Activated CD4-positive, alpha-beta T cell treated with anti-CD3 and anti-CD28 coated beads, Interleukin-2, Interleukin-4, amounts not matched to agents 100 ng/mL and 50 ng/mL, durations not matched to agents 16 hours and 8 hours (primary cell): ENCODE measurements at regions not wholly inside any gene's neighbourhood (a gene's known extent, or its start where the extent isn't known, plus 50 kb on each side); places are given as distances from the start of the nearest gene placed in this dataset.
"Not testable (repeated sequence)": the region's sequence is repeated elsewhere in the genome, so short reads cannot be mapped to it uniquely, and the experiment has no call there.

ENCODE experiments used
- DNase-seq: peaks from one replicate; pipeline ENCODE4 v3.0.0-alpha.2; 2020; ENCODE audit warnings: low spot score

DNA sequence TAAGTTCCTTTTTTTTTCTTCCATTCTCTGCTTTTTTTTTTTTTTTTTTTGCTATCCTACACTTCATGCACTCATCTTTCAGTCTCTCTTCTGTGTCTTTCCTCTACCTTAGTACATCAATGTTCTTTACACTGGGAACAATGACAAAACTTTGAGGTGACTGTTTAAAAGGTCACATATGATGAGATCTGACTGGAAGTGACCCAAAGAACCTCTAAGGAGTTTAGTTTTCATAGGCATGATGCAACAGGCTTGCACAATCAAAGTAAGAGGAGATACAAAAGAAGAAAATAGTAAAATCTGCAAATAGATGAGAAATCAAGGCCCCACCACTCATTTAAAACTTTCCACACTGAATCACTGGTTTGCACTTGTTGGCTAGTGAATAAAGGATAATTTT is 840.8 kb downstream of the TBC1D32 start:
- DNase-seq, result no peak

DNA sequence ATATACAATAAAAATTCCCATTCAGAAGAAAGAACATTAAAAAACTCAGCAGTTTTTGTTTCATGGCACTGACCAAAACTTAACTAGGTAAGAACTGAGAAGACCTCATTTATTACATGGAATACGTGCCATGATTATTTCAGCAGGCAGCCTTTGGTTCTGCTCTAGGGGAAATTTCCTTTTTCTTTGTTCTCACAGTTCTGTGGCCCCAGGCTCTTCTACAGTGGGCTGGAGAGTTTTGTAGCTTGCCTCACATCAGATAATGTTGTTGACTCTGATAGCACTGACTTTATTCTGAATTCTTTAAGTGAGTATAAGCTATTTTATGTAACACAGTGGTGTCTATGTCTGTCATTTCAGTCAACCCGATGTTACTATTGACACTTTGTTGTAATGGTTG is 844.3 kb downstream of the TBC1D32 start:
- no peak for DNase-seq

DNA sequence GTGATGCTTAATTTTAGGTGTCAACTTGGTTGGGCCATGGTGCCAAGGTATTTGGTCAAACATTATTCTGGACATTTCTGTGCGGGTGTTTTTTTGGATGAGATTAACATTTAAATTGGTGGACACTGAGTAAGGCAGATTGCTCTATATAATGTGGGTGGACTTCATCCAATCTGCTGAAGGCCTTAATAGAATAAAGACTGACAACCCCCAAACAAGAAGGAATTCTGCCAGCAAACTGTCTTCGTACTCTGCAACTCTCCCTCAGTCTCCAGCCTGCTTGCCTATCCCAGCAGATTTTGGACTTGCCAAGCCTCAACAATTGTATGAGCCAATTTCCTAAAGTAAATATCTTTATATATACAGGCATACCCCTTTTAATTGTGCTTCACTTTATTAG is 850.1 kb downstream of the TBC1D32 start:
- DNase-seq, result no peak

DNA sequence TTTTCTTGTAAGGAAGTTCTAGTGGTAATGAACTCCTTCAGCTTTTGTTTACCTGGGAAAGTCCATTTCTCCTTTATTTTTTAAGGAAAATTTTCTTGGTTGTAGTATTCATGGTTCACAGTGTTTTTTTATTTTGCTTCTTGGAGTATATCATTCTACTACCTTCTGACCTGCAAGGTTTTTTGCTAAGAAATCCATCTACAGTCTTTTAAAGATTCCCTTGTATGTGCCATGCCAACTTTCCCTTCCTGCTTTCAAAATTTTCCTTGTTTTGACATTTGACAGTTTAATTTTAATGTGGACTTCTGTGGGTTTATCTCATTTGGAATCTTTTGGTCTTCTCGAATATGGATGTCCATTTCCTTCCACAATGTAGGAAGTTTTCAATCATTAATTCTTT is 855.6 kb downstream of the TBC1D32 start:
- no peak for DNase-seq

DNA sequence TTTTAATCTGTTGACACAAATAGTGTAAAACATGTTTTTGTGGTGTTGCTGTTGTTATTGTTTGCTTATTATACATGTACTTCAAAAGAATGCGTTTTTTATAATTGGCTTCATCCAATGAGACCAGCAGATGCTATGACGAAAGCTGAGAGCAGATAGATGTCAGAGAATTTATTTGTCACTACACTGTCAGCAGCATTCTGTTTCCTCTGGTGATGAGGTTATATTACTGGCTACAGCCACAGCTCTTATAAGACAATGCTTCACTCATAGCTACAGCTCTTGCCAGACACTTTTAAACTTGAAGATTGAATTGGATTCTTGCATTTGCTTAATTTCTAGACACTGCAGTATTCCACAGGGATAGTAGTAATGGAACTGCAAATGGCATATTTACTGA is 860.5 kb downstream of the TBC1D32 start:
- no peak for DNase-seq

DNA sequence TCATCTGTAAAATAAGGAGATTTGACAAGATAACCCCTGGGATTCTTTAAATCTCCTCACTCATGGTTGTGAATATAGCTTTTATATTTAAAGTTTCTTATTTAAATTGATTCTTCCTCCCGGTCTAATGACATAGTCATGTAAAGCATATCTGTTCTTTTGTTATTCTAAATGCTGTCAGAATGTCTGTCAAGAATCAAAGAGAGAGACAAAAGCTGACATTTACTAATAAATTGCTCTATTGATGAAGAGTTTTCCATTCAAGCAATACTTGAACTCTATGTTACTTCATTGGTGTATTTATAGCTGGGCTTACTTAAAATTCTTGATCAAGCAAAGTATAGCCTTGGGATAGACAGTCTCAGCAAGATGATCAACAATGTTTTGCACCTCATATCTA is 865.8 kb downstream of the TBC1D32 start:
- no peak for DNase-seq

DNA sequence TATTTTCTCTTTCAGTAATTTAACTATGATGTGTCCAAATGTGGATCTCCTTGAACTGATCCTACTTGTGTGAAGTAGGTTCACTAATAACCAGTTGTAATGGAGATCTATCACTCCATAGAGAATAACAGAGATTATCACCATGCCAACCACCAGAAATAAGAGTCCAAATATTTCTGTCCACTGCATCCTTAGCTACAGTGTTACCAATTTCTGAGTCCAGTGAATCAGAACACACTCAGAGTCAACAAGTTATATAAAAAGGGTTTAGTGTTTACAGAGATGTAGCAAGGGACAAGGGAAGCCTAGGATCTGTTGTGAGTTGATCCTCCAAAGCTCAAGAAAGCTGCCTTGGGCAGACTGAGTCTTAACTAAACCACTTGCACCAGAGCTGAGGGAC is 882.8 kb downstream of the TBC1D32 start:
- no peak for DNase-seq

DNA sequence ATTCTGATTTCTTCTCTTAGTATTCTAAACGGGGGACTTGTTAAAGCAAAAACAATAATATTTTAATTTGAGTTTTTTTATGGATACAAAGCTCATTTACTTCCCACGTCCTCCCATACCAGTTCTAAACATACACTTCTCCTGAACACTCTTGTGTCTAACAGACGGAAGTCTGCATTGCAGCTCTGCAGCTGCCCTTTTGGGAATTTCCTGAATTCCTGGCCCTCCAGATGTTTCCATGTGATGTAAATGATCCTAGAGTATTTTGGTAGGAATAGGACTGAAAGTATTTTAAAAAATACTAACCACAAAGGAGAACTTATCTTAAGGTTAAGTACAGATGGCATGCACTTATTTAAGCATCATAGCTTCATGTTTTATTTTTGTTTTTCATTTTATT is 886.7 kb downstream of the TBC1D32 start:
- no peak for DNase-seq

DNA sequence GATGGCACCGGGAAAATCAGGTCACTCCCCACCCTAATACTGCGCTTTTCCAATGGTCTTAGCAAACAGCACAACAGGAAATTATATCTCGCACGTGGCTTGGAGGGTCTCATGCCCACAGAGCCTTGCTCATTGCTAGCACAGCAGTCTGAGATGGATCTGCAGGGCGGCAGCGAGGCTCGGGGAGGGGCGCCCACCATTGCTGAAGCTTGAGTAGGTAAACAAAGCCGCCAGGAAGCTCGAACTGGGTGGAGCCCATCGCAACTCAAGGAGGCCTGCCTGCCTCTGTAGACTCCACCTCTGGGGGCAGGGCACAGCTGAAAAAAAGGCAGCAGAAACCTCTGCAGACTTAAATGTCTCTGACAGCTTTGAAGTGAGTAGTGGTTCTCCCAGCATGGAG is 901.4 kb downstream of the TBC1D32 start:
- DNase-seq, result not testable (repeated sequence)

DNA sequence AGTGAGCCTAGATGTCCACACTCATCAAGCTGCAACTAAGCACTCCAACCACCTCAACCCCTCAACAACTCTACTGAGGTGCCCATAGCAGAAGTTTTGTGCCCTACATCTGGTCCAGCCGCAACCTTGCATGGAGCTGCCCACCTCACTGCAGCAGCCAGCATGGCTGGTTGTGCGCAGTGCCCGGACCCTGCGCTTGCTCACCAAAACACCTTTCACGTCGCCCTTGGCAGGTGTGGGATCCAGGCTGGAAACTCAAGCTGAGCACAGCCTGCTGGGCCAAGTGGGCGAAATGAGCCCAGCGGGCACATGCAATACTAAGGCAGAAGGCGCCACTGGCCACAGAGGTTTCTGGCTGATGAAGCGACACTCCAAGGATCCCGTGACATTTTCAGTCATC is 902.4 kb downstream of the TBC1D32 start:
- no peak for DNase-seq

DNA sequence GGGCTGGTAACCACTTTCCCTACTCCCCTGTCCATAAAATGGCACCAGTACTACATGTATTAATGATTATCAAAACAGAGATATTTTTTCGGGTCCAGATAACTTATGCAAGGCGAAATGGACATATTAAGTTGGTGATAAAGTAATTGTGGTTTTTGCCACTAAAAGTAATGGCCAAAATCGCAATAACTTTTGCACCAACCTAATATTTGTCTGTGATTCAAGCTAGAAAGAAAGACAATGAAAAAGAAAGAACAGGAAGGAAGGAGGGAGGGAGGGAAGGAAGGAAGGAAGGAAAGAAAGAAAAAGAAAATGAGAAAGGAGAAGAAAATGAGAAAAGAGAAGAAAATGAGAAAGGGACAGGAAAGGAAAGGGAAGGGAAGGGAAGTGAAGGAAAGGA is 922.9 kb downstream of the TBC1D32 start:
- DNase-seq, result no peak

DNA sequence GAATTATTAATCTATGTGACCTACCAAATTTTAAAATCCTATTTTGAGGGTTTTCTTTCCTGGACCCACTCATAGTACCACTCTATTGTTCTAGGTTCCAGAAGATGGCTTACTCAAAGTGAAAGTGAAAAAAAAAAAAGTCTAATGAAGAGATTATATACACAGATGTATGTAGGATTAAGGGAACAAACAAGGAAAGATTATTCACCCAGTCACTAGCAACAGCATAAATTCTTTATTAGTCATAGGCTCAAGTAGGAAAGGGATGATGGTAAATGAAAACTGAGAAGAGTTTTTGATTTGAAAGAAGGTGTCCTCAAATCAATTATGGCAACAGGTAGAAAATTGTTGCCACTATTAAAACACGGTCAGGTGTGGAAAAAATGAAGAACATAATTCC is 923.7 kb downstream of the TBC1D32 start:
- DNase-seq, result no peak

DNA sequence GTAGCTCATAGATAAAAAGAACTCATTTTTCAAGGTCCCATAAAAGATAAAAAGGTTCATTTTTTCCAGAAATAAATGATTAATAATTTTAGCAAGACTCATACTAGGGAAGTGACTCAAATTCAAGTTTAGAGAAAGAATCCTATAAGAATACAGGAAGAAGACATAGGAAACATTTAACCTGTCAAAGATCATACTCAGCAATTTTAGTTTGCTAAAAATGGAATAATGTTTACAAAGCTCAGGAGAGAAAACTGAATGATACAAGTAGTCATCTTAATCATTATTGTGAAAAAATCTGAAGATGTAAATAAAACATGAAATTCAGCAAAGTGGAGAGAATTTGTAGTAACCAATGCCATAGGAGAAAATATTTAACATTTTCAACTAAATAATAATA is 926.6 kb downstream of the TBC1D32 start:
- no peak for DNase-seq

DNA sequence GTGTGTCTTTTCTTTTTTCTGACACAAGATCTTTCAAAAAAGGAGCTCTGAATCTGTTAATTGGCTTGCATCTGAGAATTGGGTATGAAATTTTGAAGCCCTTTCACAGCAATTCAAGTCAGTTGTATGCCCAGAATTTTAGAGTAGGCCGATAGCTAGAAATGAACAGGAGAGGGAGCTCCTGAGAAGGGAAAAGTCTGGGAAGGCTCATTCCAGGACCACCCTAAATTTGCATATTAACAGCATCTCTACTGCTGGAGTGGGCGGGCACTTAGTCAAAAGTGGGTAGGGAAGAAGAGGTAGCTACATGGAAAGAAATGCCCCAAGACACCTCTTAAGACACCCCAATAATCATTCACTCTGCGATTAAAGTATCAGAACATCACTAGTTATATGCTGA is 928.3 kb downstream of the TBC1D32 start:
- DNase-seq, result no peak

DNA sequence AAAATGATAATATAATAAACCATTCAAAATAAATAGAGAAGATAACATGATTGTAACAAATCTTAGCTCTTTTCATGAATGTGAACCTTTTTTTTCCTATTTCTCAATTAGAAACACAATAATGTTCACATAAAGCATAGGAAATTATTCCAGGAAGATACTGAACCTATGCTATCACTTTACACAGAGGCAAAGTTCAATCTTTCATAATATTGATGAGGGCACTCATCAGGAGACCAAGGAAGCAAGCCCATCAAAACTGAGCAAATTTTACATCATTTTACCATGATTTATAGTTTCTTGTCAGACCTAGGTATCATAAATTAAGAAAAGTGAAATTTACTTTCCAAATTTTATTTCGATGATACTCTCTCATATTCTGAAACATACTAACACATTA is 938.5 kb downstream of the TBC1D32 start:
- DNase-seq, result no peak

DNA sequence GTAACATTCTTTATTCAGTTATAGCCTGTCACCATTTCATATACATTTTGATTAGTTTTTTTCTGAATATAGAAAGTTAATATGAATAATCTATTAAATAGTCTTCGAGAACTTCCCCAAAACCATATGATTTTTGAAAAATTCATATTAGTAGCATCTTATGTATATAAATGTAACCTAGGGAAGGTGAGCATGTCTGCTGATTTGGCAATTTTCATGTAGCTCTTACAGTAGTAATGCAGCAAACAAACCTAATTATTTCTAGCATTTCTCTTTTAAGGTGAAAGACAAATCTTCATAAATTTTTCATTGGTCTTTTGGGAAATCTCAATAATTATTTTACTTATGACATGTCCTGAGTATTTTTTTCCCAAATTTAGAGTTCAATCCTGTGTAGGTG is 939.0 kb downstream of the TBC1D32 start:
- no peak for DNase-seq

DNA sequence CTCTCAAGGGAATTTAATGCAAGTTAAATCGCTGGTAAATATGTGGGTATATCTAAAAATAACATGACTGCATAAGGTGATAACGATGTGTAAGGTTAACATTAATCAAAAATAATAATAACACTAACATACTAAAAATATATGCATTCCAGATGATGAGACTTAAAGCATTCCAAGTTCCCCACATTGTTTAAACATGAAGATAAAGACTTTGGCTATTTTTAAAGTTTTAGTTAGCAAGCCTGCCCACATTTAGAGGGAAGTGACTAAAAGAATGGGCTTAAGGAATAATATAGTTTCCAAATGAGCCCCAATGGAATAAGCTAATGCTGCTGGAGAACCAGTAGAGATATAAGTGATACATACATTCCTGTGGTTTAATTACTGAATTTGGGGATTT is 941.3 kb downstream of the TBC1D32 start:
- no peak for DNase-seq

DNA sequence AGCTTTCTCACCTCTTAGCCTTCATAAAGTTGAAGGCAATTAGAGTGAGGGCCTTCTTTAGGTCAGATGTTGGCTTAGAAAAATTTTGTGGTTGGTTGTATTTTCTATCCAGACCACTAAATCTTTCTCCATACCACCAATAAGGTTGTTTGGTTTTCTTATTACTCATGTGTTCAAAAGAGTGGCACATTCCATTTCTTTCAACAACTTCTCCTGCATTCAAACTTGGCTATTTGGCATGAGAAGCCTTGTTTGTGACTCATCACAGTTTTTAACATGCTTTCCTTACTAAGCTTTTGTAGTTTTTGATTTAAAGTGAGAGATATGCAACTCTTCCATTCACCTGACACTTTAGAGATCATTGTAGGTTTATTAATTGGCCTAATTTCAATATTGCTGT is 949.6 kb downstream of the TBC1D32 start:
- no peak for DNase-seq

DNA sequence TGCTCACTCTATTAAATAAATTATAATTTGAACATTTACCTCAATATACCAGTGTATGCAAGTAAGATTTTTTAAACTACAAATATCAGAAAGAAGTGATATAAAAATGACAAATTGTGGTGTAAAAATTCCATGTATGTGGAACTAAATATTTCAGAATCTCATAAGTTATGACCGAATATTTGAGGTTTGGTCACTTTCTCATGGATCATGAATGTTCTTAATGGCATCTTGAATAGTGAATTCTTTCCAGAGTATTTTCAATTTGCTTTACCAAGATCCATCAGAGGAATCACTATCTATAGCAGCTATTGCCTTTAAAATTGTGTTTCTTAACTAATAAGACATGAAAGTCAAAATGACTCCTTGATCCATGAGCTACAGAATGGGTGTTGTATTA is 950.6 kb downstream of the TBC1D32 start:
- DNase-seq, result no peak

DNA sequence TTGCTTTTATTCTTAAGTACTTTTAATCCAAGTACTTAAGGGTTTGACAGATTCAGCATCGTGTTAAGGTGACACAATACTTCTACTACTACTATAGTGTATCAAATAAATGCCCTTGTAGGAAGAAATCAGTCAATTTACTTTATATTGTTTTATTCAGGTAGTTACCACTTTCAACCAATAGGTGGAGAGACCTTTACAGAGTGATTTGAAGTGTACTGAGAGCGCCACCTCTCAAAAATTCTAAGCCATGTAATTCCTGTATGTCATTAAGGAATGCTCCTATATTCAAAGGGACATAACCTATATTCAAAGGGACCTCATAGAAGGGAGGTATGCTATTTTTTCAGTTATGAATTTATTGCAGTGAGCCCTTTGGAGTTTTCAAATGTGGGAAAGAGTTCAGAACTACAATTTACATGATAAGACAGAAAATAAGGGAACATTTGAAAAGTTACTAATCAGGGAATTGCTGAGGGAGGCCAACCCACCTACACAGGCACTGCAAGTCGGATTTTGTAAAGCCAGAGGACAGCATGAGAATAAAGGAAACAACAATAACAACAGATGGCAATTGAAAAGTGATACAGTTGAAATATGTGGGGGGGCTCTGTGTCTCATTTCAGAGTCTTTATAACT is 955.6 kb downstream of the TBC1D32 start:
- DNase-seq, result peak; percentile 27

DNA sequence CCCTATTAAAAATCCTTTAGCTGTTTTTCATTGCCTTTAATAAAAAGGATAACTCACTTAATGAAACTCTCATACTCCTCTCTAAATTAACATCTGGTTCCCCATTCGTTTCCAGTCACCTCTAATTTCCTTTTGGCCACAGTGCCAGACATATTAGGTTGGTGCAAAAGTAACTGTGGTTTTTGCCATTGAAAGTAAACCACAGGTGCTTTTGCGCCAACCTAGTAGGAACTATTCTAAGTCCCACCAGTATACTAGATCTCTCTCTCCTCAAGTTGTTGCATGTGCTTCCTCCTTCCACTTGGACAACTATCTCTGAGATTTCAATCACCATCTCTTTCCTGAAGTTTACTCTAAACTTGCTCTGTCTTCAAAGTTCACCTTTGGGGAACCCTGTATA is 961.1 kb downstream of the TBC1D32 start:
- no peak for DNase-seq

DNA sequence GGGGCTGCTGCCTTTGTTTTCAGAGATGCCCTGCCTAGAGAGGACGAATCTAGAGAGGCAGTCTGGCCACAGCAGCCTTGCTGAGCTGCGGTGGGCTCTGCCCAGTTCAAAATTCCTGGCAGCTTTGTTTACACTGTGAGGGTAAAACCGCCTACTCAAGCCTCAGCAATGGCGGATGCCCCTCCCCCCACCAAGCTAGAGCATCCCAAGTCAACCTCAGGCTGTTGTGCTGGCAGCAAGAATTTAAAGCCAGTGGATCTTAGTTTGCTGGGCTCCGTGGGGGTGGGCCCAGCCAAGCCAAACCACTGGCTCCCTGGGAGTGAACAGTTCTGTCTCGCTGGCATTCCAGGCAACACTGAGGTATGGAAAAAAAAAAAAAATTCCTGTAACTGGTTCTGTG is 970.9 kb downstream of the TBC1D32 start:
- no peak for DNase-seq

DNA sequence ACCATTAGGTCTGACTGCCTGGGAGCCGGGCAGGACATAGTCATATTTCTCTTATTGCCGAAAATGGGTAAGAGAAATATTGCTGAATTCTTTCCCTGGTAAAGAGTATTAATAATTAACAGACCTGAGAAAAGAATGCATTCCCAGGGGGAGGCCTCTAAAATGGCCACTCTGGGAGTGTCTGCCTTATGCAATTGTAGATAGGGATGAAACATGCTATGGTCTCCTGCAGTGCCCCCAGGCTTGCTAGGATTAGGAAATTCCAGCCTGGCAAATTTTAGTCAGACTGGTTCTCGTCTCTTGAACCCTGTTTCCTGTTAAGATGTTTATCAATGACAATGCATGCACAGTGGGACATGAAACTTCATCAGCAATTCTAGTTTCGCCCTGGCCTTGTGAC is 975.7 kb downstream of the TBC1D32 start:
- DNase-seq, result not testable (repeated sequence)

DNA sequence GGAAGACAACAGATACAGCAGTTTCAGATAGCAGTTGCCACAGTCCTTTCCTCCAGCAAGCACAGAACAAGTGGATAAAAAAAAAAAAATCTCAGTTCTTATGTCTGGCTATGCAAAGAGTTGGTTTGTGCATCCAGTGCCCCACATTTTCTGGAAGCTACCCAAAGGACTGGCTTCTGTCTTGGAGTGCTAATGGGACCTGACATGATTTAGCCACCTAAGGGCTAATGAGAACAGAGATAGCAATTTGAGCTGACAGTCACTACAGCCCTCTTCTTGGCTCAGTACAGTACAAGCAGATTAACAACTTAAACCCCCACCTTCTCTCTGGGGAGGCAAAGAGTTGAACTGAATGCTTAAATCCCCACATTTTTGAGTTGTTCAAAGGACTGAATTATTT is 976.8 kb downstream of the TBC1D32 start:
- DNase-seq, result no peak

DNA sequence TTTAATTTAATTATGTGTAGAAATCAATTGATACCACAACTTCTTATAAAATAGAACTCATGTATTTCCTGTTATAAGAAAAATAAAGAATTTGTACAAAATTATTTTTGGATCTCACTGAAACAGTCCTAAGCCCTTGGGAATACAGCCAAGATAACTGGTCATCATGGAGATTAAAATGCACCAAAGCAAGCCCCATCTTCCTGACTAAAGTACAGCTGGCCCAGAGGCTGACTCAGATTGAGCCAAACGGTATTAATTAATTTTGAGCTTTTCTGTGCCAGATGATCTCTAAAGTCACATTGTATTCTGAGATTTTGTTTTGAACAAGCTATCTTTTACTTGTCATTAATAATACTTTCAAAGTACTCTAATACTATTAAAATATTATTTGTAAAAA is 978.5 kb downstream of the TBC1D32 start:
- DNase-seq, result no peak
